ENCODE measurements at regions not wholly inside any gene's neighbourhood (a gene's known extent, or its start where the extent isn't known, plus 50 kb on each side); places are given as distances from the start of the nearest gene placed in this dataset.

- no peak for DNase-seq (ENCODE audit: low spot score in 2 of 2)
- no peak for FAIRE-seq
Observed at GRCh38 chr14:61623927-61624326, 71.4 kb upstream of the HIF1A start.

- DNase-seq (ENCODE audit: low spot score in 2 of 2): no peak
- FAIRE-seq: no peak
Observed at GRCh38 chr14:61625165-61625564, 70.1 kb upstream of the HIF1A start.

GRCh38 chr14:61627612-61628011, 67.7 kb upstream of the HIF1A start:
- DNase-seq (ENCODE audit: low spot score in 2 of 2) (no peak), FAIRE-seq (no peak)

- DNase-seq (ENCODE audit: low spot score in 2 of 2): no peak
- FAIRE-seq: no peak
Observed at GRCh38 chr14:61628016-61628725, 67.1 kb upstream of the HIF1A start.

GRCh38 chr14:61630399-61631044, 64.8 kb upstream of the HIF1A start:
- FAIRE-seq (no peak), DNase-seq (ENCODE audit: low spot score in 2 of 2) (no peak)

- FAIRE-seq: no peak
- no peak for DNase-seq (ENCODE audit: low spot score in 2 of 2)
Observed at GRCh38 chr14:61631045-61631687, 64.1 kb upstream of the HIF1A start.

- FAIRE-seq (no peak), DNase-seq (ENCODE audit: low spot score in 2 of 2) (no peak)
Observed at GRCh38 chr14:61632401-61632800, 62.9 kb upstream of the HIF1A start.

- no peak for FAIRE-seq
- DNase-seq (ENCODE audit: low spot score in 2 of 2): no peak
Observed at GRCh38 chr14:61632807-61633206, 62.5 kb upstream of the HIF1A start.

GRCh38 chr14:61636291-61636690, 59.0 kb upstream of the HIF1A start:
- FAIRE-seq (no peak), DNase-seq (ENCODE audit: low spot score in 2 of 2) (no peak)

- DNase-seq (ENCODE audit: low spot score in 2 of 2): no peak
- no peak for FAIRE-seq
Observed at GRCh38 chr14:61636779-61637178, 58.5 kb upstream of the HIF1A start.

- FAIRE-seq (no peak), DNase-seq (ENCODE audit: low spot score in 2 of 2) (no peak)
Observed at GRCh38 chr14:61638595-61639387, 56.5 kb upstream of the HIF1A start.

- FAIRE-seq (no peak), DNase-seq (ENCODE audit: low spot score in 2 of 2) (no peak)
Observed at GRCh38 chr14:61640158-61641136, 54.9 kb upstream of the HIF1A start.

GRCh38 chr14:61641914-61642613, 53.2 kb upstream of the HIF1A start:
- no peak for DNase-seq (ENCODE audit: low spot score in 2 of 2)
- FAIRE-seq: no peak

GRCh38 chr14:61642614-61642982, 52.7 kb upstream of the HIF1A start:
- FAIRE-seq (no peak), DNase-seq (ENCODE audit: low spot score in 2 of 2) (no peak)

GRCh38 chr14:61643555-61643954, 51.8 kb upstream of the HIF1A start:
- FAIRE-seq: no peak
- DNase-seq (ENCODE audit: low spot score in 2 of 2): no peak

GRCh38 chr14:61644175-61644574, 51.1 kb upstream of the HIF1A start:
- FAIRE-seq (no peak), DNase-seq (ENCODE audit: low spot score in 2 of 2) (no peak)

- no peak for FAIRE-seq
- no peak for DNase-seq (ENCODE audit: low spot score in 2 of 2)
Observed at GRCh38 chr14:61644834-61645233, 50.5 kb upstream of the HIF1A start.

GRCh38 chr14:61645247-61645646, 50.1 kb upstream of the HIF1A start:
- FAIRE-seq (no peak), DNase-seq (ENCODE audit: low spot score in 2 of 2) (no peak)

Data from frontal cortex (tissue), 3 donors.